H9 (cell line): ENCODE measurements at regions not wholly inside any gene's neighbourhood (a gene's known extent, or its start where the extent isn't known, plus 50 kb on each side); places are given as distances from the start of the nearest gene placed in this dataset.

Experiments
- DNase-seq: peaks from one replicate; pipeline ENCODE4 v3.0.0-alpha.2; 2017
- H2AFZ ChIP-seq: one replicate; pipeline ENCODE4 v1.6.1; 2013; ENCODE audit warnings: mild to moderate bottlenecking, low read length, control low read depth, moderate library complexity
- H2AK5ac ChIP-seq: 2 replicates; pipeline ENCODE4 v1.6.1; 2013; ENCODE audit warnings: low read length, control low read depth, mixed read lengths; ENCODE audit not compliant: insufficient read length
- H2BK120ac ChIP-seq: one replicate; pipeline ENCODE4 v1.6.1; 2013; ENCODE audit warnings: low read depth, mild to moderate bottlenecking, low read length, control low read depth, inconsistent platforms; ENCODE audit not compliant: poor library complexity, severe bottlenecking
- H2BK12ac ChIP-seq: 2 replicates; pipeline ENCODE4 v1.6.1; 2013; ENCODE audit warnings: low read length, control low read depth, mixed read lengths, low read depth; ENCODE audit not compliant: insufficient read length
- H2BK15ac ChIP-seq: 2 replicates; pipeline ENCODE4 v1.6.1; 2013; ENCODE audit warnings: low read depth, low read length, control low read depth
- H2BK20ac ChIP-seq: one replicate; pipeline ENCODE4 v1.6.1; 2013; ENCODE audit warnings: low read depth, mild to moderate bottlenecking, low read length, control low read depth, inconsistent platforms; ENCODE audit not compliant: poor library complexity, severe bottlenecking
- H2BK5ac ChIP-seq: 2 replicates; pipeline ENCODE4 v1.6.1; 2013; ENCODE audit warnings: low read length, control low read depth, mixed read lengths; ENCODE audit not compliant: insufficient read length
- H3K14ac ChIP-seq: 2 replicates; pipeline ENCODE4 v1.6.1; 2013; ENCODE audit warnings: low read length, control low read depth; ENCODE audit not compliant: insufficient read depth
- H3K18ac ChIP-seq: 2 replicates; pipeline ENCODE4 v1.6.1; 2013; ENCODE audit warnings: low read depth, mild to moderate bottlenecking, mixed read lengths, low read length, control low read depth; ENCODE audit not compliant: insufficient read length
- H3K23ac ChIP-seq: 2 replicates; pipeline ENCODE4 v1.6.1; 2013; ENCODE audit warnings: low read length, control low read depth, mixed read lengths, low read depth; ENCODE audit not compliant: insufficient read length
- H3K23me2 ChIP-seq: 2 replicates; pipeline ENCODE4 v1.6.1; 2013; ENCODE audit warnings: low read depth, mild to moderate bottlenecking, mixed read lengths, low read length, control low read depth; ENCODE audit not compliant: insufficient read length, poor library complexity, severe bottlenecking
- H3K27ac ChIP-seq: 2 replicates; pipeline ENCODE4 v1.5.1; 2013; ENCODE audit warnings: low read length, control low read depth, mixed read lengths, low read depth; ENCODE audit not compliant: insufficient read length
- H3K27me3 ChIP-seq: 2 replicates; pipeline ENCODE4 v1.6.1; 2013; ENCODE audit warnings: low read length, control low read depth, inconsistent platforms; ENCODE audit not compliant: insufficient read depth
- H3K4ac ChIP-seq: 2 replicates; pipeline ENCODE4 v1.6.1; 2013; ENCODE audit warnings: low read depth, mild to moderate bottlenecking, control low read depth, inconsistent platforms, low read length, moderate library complexity
- H3K4me1 ChIP-seq: 2 replicates; pipeline ENCODE4 v1.6.1; 2013; ENCODE audit warnings: low read length, control low read depth, inconsistent platforms; ENCODE audit not compliant: insufficient read depth
- H3K4me2 ChIP-seq: 2 replicates; pipeline ENCODE4 v1.6.1; 2013; ENCODE audit warnings: low read length, control low read depth, mixed read lengths; ENCODE audit not compliant: insufficient read length, insufficient read depth
- H3K56ac ChIP-seq: 2 replicates; pipeline ENCODE4 v1.6.1; 2013; ENCODE audit warnings: low read depth, mild to moderate bottlenecking, mixed read lengths, low read length, control low read depth; ENCODE audit not compliant: insufficient read length
- H3K79me1 ChIP-seq: 2 replicates; pipeline ENCODE4 v1.6.1; 2013; ENCODE audit warnings: low read depth, mild to moderate bottlenecking, moderate library complexity, low read length, control low read depth, inconsistent platforms; ENCODE audit not compliant: insufficient read depth, poor library complexity, severe bottlenecking
- H3K79me2 ChIP-seq: 2 replicates; pipeline ENCODE4 v1.6.1; 2013; ENCODE audit warnings: low read length, control low read depth, inconsistent platforms; ENCODE audit not compliant: insufficient read depth
- H3K9ac ChIP-seq: 2 replicates; pipeline ENCODE4 v1.6.1; 2013; ENCODE audit warnings: low read length, control low read depth, mixed read lengths; ENCODE audit not compliant: insufficient read length; ENCODE audit errors: extremely low read depth
- H3K9me3 ChIP-seq: one replicate; pipeline ENCODE4 v1.6.1; 2013; ENCODE audit warnings: low read depth, low read length, inconsistent platforms; ENCODE audit not compliant: control insufficient read depth
- H3T11ph ChIP-seq: one replicate; pipeline ENCODE4 v1.6.1; 2013; ENCODE audit warnings: mild to moderate bottlenecking, low read length, control low read depth, inconsistent platforms
- H4K20me1 ChIP-seq: one replicate; pipeline ENCODE4 v1.6.1; 2013; ENCODE audit not compliant: control insufficient read depth, insufficient read length, insufficient read depth
- H4K5ac ChIP-seq: 2 replicates; pipeline ENCODE4 v1.6.1; 2013; ENCODE audit warnings: low read depth, mild to moderate bottlenecking, mixed read lengths, low read length, control low read depth; ENCODE audit not compliant: insufficient read length
- H4K8ac ChIP-seq: replicated peaks from 2 replicates; pipeline ENCODE4 v1.6.1; 2013; ENCODE audit warnings: low read length, control low read depth, mixed read lengths, low read depth; ENCODE audit not compliant: insufficient read length
- H4K91ac ChIP-seq: 2 replicates; pipeline ENCODE4 v1.6.1; 2013; ENCODE audit warnings: low read depth, mild to moderate bottlenecking, moderate library complexity, mixed read lengths, low read length, control low read depth; ENCODE audit not compliant: insufficient read length
- H3K27ac Mint-ChIP-seq, 3 experiments: 2 replicates in 2 of 3; 3 replicates in 1 of 3; pipeline ENCODE4 v1.8.0; 2020 to 2021; ENCODE audit warnings: mixed read lengths in 3 of 3, mild to moderate bottlenecking in 1 of 3, moderate library complexity in 1 of 3
- H3K27me3 Mint-ChIP-seq: 2 replicates; pipeline ENCODE4 v1.8.0; 2021; ENCODE audit warnings: low read depth, mild to moderate bottlenecking, moderate library complexity, mixed read lengths
- H3K36me3 Mint-ChIP-seq, 3 experiments: 2 replicates in 2 of 3; 3 replicates in 1 of 3; pipeline ENCODE4 v1.8.0; 2020 to 2021; ENCODE audit warnings: low read depth in 3 of 3, mixed read lengths in 3 of 3; ENCODE audit not compliant: insufficient read depth in 1 of 3
- H3K4me1 Mint-ChIP-seq, 2 experiments: 2 replicates each; pipeline ENCODE4 v1.8.0; 2020; ENCODE audit warnings: mixed read lengths in 2 of 2
- H3K4me3 Mint-ChIP-seq, 2 experiments: 2 replicates in 1 of 2; 3 replicates in 1 of 2; pipeline ENCODE4 v1.8.0; 2020 to 2021; ENCODE audit warnings: mild to moderate bottlenecking in 2 of 2, mixed read lengths in 2 of 2, moderate library complexity in 1 of 2
- H3K9me3 Mint-ChIP-seq, 2 experiments: 2 replicates in 1 of 2; 3 replicates in 1 of 2; pipeline ENCODE4 v1.8.0; 2020; ENCODE audit warnings: mild to moderate bottlenecking in 2 of 2, mixed read lengths in 2 of 2, moderate library complexity in 1 of 2
- CTCF ChIP-seq: fragments of 200-600 bp; sonication (generic); conservative IDR thresholded peaks from 3 replicates; pipeline ENCODE4 v1.8.0; 2021; ENCODE audit warnings: antibody characterized with exemption, mild to moderate bottlenecking
- WGBS: extraction: QIAGEN DNeasy Blood & Tissue Kit; methylation state at CpG from one replicate; pipeline ENCODE4 v1.1.7; 2013; ENCODE audit warnings: missing lambda C conversion rate, low lambda C conversion rate, mixed read lengths; ENCODE audit not compliant: insufficient read length; ENCODE audit errors: extremely low coverage; 5-methylcytosine and 5-hydroxymethylcytosine counted together

GRCh38 chr5:96196407-96196806 lies 234.8 kb upstream of the ELL2 start:
- no peak for DNase-seq
- Histone ChIP-seq H2BK20ac (no peak overlapping the region), H4K5ac (no peak overlapping the region), H2BK120ac (no peak overlapping the region), H3K9me3 (no peaks in the 10 kb centered on the region), H3T11ph (no peak overlapping the region), H4K91ac (no peak overlapping the region), H3K14ac (no peak overlapping the region), H4K20me1 (no peaks in the 10 kb centered on the region), H2AK5ac (no peak overlapping the region), H2BK12ac (no peak overlapping the region), H3K18ac (no peak overlapping the region), H3K4ac (no peak overlapping the region), H3K9ac (no peak overlapping the region), H3K27me3 (no peaks in the 10 kb centered on the region), H3K27ac (no peak overlapping the region), H4K8ac (no peak overlapping the region), H3K23me2 (no peaks in the 10 kb centered on the region), H3K4me2 (no peak overlapping the region), H2BK15ac (no peak overlapping the region), H3K56ac (no peak overlapping the region), H3K79me2 (no peaks in the 10 kb centered on the region), H2BK5ac (no peak overlapping the region), H2AFZ (no peak overlapping the region), H3K4me1 (no peaks in the 10 kb centered on the region), H3K23ac (no peak overlapping the region), H3K79me1 (no peaks in the 10 kb centered on the region)
- Mint-ChIP-seq H3K9me3 (no peaks in the 10 kb centered on the region), H3K36me3 (no peaks in the 10 kb centered on the region), H3K4me1 (no peaks in the 10 kb centered on the region), H3K4me3 (no peak overlapping the region), H3K27ac (no peak overlapping the region), H3K27me3 (no peaks in the 10 kb centered on the region)
- no CpG with 5 or more reads among the region's 4 CpGs for WGBS
- no peak for TF ChIP-seq CTCF
